Skeletal muscle tissue (tissue), 3 donors: ENCODE measurements at regions not wholly inside any gene's neighbourhood (a gene's known extent, or its start where the extent isn't known, plus 50 kb on each side); places are given as distances from the start of the nearest gene placed in this dataset.

ENCODE experiments used
- H3K27ac ChIP-seq: one replicate; pipeline ENCODE4 v1.7.0; 2013; ENCODE audit warnings: mild to moderate bottlenecking, low read depth, low read length, inconsistent platforms
- H3K27me3 ChIP-seq, 3 donors: one replicate each; pipeline ENCODE4 v1.7.0; 2013; ENCODE audit warnings: low read length in 3 of 3; ENCODE audit not compliant: control insufficient read depth in 3 of 3, insufficient read depth in 3 of 3
- H3K36me3 ChIP-seq, 3 donors: one replicate each; pipeline ENCODE4 v1.7.0; 2013; ENCODE audit warnings: low read length in 3 of 3; ENCODE audit not compliant: control insufficient read depth in 3 of 3, insufficient read depth in 3 of 3
- H3K4me1 ChIP-seq, 3 donors: one replicate each; pipeline ENCODE4 v1.7.0; 2013; ENCODE audit warnings: low read length in 3 of 3, mild to moderate bottlenecking in 3 of 3; ENCODE audit not compliant: control insufficient read depth in 3 of 3, insufficient read depth in 3 of 3
- H3K4me3 ChIP-seq, 3 donors: one replicate each; pipeline ENCODE4 v1.7.0; 2013; ENCODE audit warnings: low read length in 3 of 3
- H3K9ac ChIP-seq, 3 donors: one replicate each; pipeline ENCODE4 v1.7.0; 2013; ENCODE audit warnings: low read length in 3 of 3, mild to moderate bottlenecking in 3 of 3, moderate library complexity in 2 of 3, low read depth in 1 of 3
- H3K9me3 ChIP-seq, 3 donors: one replicate each; pipeline ENCODE4 v1.7.0; 2013; ENCODE audit warnings: low read length in 3 of 3; ENCODE audit not compliant: control insufficient read depth in 3 of 3
- donor health status: Osteomylitis.

GRCh38 chr11:92890846-92891245 is 78.6 kb upstream of the MTNR1B start:
- H3K4me1 ChIP-seq = no peaks in the 10 kb centered on the region
- H3K27me3 ChIP-seq = no peaks in the 10 kb centered on the region
- no peaks in the 10 kb centered on the region for H3K9me3 ChIP-seq
- no peak overlapping the region for H3K4me3 ChIP-seq
- no peak overlapping the region for H3K9ac ChIP-seq
- no peak overlapping the region for H3K27ac ChIP-seq
- H3K36me3 ChIP-seq = no peaks in the 10 kb centered on the region

- Histone ChIP-seq H3K4me1 (no peaks in the 10 kb centered on the region), H3K9ac (no peak overlapping the region), H3K36me3 (no peaks in the 10 kb centered on the region), H3K27me3 (no peaks in the 10 kb centered on the region), H3K27ac (no peak overlapping the region), H3K4me3 (no peak overlapping the region), H3K9me3 (no peaks in the 10 kb centered on the region)
Observed at GRCh38 chr11:92892802-92893684, 76.4 kb upstream of the MTNR1B start.

GRCh38 chr11:92894197-92894596 is 75.3 kb upstream of the MTNR1B start:
- no peaks in the 10 kb centered on the region for H3K27me3 ChIP-seq
- no peaks in the 10 kb centered on the region for H3K36me3 ChIP-seq
- no peaks in the 10 kb centered on the region for H3K4me1 ChIP-seq
- H3K27ac ChIP-seq = no peak overlapping the region
- no peak overlapping the region for H3K4me3 ChIP-seq
- H3K9ac ChIP-seq = no peak overlapping the region
- no peaks in the 10 kb centered on the region for H3K9me3 ChIP-seq

- H3K4me1 ChIP-seq = no peaks in the 10 kb centered on the region
- H3K4me3 ChIP-seq = no peak overlapping the region
- no peak overlapping the region for H3K27ac ChIP-seq
- no peaks in the 10 kb centered on the region for H3K27me3 ChIP-seq
- H3K36me3 ChIP-seq = no peaks in the 10 kb centered on the region
- H3K9me3 ChIP-seq = no peaks in the 10 kb centered on the region
- H3K9ac ChIP-seq = no peak overlapping the region
Observed at GRCh38 chr11:92897487-92897886, 72.0 kb upstream of the MTNR1B start.

- Histone ChIP-seq H3K4me1 (no peaks in the 10 kb centered on the region), H3K9me3 (no peaks in the 10 kb centered on the region), H3K4me3 (no peak overlapping the region), H3K27me3 (no peaks in the 10 kb centered on the region), H3K36me3 (no peaks in the 10 kb centered on the region), H3K27ac (no peak overlapping the region), H3K9ac (no peak overlapping the region)
Observed at GRCh38 chr11:92902417-92902816, 67.0 kb upstream of the MTNR1B start.

- Histone ChIP-seq H3K27me3 (no peaks in the 10 kb centered on the region), H3K9ac (no peak overlapping the region), H3K4me1 (no peaks in the 10 kb centered on the region), H3K9me3 (no peaks in the 10 kb centered on the region), H3K27ac (no peak overlapping the region), H3K36me3 (no peaks in the 10 kb centered on the region), H3K4me3 (no peak overlapping the region)
Observed at GRCh38 chr11:92907671-92908070, 61.8 kb upstream of the MTNR1B start.

- no peaks in the 10 kb centered on the region for H3K36me3 ChIP-seq
- H3K4me3 ChIP-seq = no peak overlapping the region
- no peak overlapping the region for H3K27ac ChIP-seq
- no peaks in the 10 kb centered on the region for H3K27me3 ChIP-seq
- H3K4me1 ChIP-seq = no peaks in the 10 kb centered on the region
- H3K9ac ChIP-seq = no peak overlapping the region
- no peaks in the 10 kb centered on the region for H3K9me3 ChIP-seq
Observed at GRCh38 chr11:92909214-92909613, 60.2 kb upstream of the MTNR1B start.

GRCh38 chr11:92911478-92911877 is 58.0 kb upstream of the MTNR1B start:
- Histone ChIP-seq H3K27ac (no peak overlapping the region), H3K9me3 (no peaks in the 10 kb centered on the region), H3K27me3 (no peaks in the 10 kb centered on the region), H3K9ac (no peak overlapping the region), H3K4me1 (no peaks in the 10 kb centered on the region), H3K4me3 (no peak overlapping the region), H3K36me3 (no peaks in the 10 kb centered on the region)

GRCh38 chr11:92915551-92915950 is 53.9 kb upstream of the MTNR1B start:
- H3K4me3 ChIP-seq = no peak overlapping the region
- no peak overlapping the region for H3K27ac ChIP-seq
- no peak overlapping the region for H3K9ac ChIP-seq
- H3K4me1 ChIP-seq = no peaks in the 10 kb centered on the region
- no peaks in the 10 kb centered on the region for H3K27me3 ChIP-seq
- no peaks in the 10 kb centered on the region for H3K36me3 ChIP-seq
- no peaks in the 10 kb centered on the region for H3K9me3 ChIP-seq

- no peaks in the 10 kb centered on the region for H3K27me3 ChIP-seq
- H3K4me1 ChIP-seq = no peaks in the 10 kb centered on the region
- H3K4me3 ChIP-seq = no peak overlapping the region
Observed at GRCh38 chr11:92916299-92916698, 53.2 kb upstream of the MTNR1B start.

More at GRCh38 chr11:92916299-92916698, 53.2 kb upstream of the MTNR1B start:
- H3K9me3 ChIP-seq = no peaks in the 10 kb centered on the region
- H3K36me3 ChIP-seq = no peaks in the 10 kb centered on the region
- H3K27ac ChIP-seq = no peak overlapping the region
- H3K9ac ChIP-seq = no peak overlapping the region
